ENCODE measurements at regions not wholly inside any gene's neighbourhood (a gene's known extent, or its start where the extent isn't known, plus 50 kb on each side); places are given as distances from the start of the nearest gene placed in this dataset.

DNA sequence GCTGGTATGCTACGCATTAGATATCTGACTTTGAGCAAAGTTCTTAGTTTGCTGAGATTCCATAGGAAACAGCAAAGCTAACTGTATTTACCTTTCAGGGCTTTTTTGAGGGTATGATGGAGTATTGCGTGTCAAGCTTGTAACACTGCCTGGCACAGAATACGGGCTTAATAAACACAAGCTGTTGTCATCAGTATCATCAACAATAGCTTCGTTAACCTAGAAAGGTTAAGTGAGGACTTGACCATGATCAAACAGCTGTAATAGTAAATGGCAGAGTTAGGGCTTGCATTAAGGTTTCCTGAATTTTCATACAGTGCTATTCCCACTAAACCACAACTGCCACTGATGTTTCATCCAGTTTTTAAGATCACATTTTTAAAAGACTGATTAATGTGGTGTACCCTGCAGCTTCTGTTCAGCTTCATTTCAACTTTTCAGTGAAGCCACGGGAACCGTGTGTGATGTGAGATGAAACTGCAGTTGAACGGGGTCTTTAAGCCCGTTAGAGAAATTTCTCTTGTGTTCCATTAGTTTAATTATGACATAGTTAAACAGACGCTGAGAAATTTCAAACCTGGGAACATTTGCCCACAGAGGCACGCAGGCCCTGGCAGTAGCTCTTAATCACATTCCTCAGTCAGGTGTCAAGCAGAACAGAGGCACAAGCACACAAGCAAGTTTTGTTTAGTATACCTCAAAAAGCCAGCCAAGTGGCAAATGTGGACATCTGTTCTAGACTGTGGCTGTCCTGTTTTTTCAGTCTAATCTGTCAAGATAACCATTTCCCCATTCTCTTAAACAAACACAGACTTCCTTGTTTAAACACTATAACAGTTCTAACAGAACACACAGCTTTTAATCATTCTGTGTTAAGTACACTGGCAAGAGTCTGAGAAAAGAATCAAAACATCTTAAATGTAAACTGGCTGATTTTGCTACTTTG, 147.1 kb downstream of the ZNF608 start (continued):
- TF ChIP-seq POGK (CRISPR knock-in tag; conservative IDR thresholded peaks at IDR 0.05), result no peak
- no peak for TF ChIP-seq ZUFSP (CRISPR knock-in tag; IDR thresholded peaks at IDR 0.05; ENCODE audit: borderline replicate concordance)
- TF ChIP-seq MAX (IDR thresholded peaks at IDR 0.05), result peak; percentile 57
- TF ChIP-seq ZSCAN22 (CRISPR knock-in tag; IDR thresholded peaks at IDR 0.05), result no peak
- no peak for TF ChIP-seq NFAT5 (CRISPR knock-in tag; IDR thresholded peaks at IDR 0.05)
- peak; percentile 97 for TF ChIP-seq GATAD2A (CRISPR knock-in tag; IDR thresholded peaks at IDR 0.05)
- no peak for TF ChIP-seq SYNCRIP (IDR thresholded peaks at IDR 0.05; ENCODE audit: insufficient read depth, low read depth, low read length)
- no peak for TF ChIP-seq KDM4B (CRISPR knock-in tag; IDR thresholded peaks at IDR 0.05)
- TF ChIP-seq ZNF629 (CRISPR knock-in tag; conservative IDR thresholded peaks at IDR 0.05), result 0 out of 2 replicates have a peak, but pooled peaks have one; percentile 37
- peak; percentile 65; the same call in 1 of the 2 replicates for TF ChIP-seq ZNF124 (CRISPR knock-in tag; IDR thresholded peaks at IDR 0.05)
- no peak for TF ChIP-seq ZNF569 (CRISPR knock-in tag; IDR thresholded peaks at IDR 0.05; ENCODE audit: borderline replicate concordance)
- TF ChIP-seq KDM3A (CRISPR knock-in tag; IDR thresholded peaks at IDR 0.05; ENCODE audit: low read depth), result 0 out of 2 replicates have a peak, but pooled peaks have one; percentile 41
- TF ChIP-seq KAT8 (CRISPR knock-in tag; IDR thresholded peaks at IDR 0.05), result peak; percentile 83
- TF ChIP-seq KLF12 (CRISPR knock-in tag; IDR thresholded peaks at IDR 0.05; ENCODE audit: borderline replicate concordance), result no peak
- no peak for TF ChIP-seq ZNF329 (CRISPR knock-in tag; IDR thresholded peaks at IDR 0.05; ENCODE audit: low read depth)
- TF ChIP-seq, protein P1, sequence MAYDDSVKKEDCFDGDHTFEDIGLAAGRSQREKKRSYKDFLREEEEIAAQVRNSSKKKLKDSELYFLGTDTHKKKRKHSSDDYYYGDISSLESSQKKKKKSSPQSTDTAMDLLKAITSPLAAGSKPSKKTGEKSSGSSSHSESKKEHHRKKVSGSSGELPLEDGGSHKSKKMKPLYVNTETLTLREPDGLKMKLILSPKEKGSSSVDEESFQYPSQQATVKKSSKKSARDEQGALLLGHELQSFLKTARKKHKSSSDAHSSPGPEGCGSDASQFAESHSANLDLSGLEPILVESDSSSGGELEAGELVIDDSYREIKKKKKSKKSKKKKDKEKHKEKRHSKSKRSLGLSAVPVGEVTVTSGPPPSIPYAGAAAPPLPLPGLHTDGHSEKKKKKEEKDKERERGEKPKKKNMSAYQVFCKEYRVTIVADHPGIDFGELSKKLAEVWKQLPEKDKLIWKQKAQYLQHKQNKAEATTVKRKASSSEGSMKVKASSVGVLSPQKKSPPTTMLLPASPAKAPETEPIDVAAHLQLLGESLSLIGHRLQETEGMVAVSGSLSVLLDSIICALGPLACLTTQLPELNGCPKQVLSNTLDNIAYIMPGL (CRISPR knock-in tag; IDR thresholded peaks at IDR 0.05; ENCODE audit: borderline replicate concordance in 1 of 2, low read depth in 1 of 2), result no peak
